AG10803 (cell line): ENCODE measurements at regions not wholly inside any gene's neighbourhood (a gene's known extent, or its start where the extent isn't known, plus 50 kb on each side); places are given as distances from the start of the nearest gene placed in this dataset.

ENCODE experiments used
- DNase-seq: peaks from one replicate; pipeline ENCODE4 v3.0.0; 2010; ENCODE audit warnings: low read depth
- H3K4me3 ChIP-seq: 2 replicates; pipeline ENCODE4 v1.5.1; 2011; ENCODE audit warnings: mild to moderate bottlenecking, low read length, control low read depth
- TF ChIP-seq, protein P1 (sequence below): conservative IDR thresholded peaks from 2 replicates; pipeline ENCODE4 v1.5.1; 2011; ENCODE audit warnings: mild to moderate bottlenecking, low read length, control low read depth, inconsistent platforms

DNA sequence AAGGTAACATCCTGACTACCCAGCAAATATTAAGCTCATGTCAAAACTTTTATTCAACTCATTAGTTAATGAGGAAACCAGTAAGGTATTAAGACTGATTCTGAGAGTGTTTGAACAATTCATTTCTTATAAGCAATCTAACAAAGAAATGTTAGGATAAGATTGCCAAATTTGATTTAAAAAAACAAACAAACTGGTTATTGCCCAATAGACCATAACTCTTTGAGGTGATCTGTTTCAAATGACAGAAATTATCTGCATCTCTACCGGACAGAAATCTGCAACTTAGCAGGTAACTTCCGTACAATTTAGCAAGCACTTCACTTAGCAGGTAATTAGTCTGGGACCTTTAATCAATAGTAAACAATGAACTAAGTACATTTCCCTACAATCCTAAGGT, 82.9 kb upstream of the BARX2 start:
- H3K4me3 ChIP-seq = no peak overlapping the region
- no peak for DNase-seq
- TF ChIP-seq, protein P1, sequence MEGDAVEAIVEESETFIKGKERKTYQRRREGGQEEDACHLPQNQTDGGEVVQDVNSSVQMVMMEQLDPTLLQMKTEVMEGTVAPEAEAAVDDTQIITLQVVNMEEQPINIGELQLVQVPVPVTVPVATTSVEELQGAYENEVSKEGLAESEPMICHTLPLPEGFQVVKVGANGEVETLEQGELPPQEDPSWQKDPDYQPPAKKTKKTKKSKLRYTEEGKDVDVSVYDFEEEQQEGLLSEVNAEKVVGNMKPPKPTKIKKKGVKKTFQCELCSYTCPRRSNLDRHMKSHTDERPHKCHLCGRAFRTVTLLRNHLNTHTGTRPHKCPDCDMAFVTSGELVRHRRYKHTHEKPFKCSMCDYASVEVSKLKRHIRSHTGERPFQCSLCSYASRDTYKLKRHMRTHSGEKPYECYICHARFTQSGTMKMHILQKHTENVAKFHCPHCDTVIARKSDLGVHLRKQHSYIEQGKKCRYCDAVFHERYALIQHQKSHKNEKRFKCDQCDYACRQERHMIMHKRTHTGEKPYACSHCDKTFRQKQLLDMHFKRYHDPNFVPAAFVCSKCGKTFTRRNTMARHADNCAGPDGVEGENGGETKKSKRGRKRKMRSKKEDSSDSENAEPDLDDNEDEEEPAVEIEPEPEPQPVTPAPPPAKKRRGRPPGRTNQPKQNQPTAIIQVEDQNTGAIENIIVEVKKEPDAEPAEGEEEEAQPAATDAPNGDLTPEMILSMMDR = no peak

DNA sequence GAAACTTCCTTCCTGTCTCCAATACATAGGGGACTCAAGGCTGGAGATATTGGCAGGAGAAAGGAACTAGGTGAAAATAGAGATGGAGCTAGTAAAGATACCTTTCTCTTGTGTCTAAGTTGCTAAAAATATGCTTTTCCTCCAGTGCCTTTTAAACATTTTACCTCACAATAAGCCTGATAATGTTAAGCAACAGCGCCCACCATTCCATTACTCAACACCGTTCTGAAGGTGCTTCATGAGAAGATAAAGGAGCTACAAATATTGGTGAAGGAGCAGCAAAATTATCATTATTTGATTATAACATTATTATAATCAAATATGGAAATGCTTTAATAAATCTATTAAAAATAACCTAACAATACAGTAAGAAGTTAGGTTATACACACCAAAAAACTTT, 83.6 kb upstream of the BARX2 start:
- DNase-seq = no peak
- TF ChIP-seq, protein P1 = no peak

DNA sequence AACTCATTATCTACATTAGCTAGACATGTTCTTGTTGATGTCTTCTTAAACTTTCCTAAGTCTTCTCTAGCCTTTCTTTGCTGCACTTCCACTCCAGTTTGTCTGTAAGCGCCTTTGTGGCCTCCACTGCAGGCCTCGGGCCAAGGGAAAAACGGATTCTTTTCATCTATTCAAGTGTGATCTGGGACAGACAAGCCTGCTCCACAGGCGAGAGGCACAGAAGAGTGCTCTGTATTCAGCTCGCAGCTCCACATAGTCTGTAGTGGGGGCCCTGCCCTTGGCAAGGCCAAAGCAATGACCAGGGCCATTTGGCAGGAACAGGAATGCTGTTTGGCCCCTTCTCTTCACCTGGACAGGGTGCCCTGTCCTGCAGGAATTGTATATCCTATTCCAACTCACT, 84.1 kb upstream of the BARX2 start:
- TF ChIP-seq, protein P1 = no peak
- H3K4me3 ChIP-seq = no peak overlapping the region
- no peak for DNase-seq

More for the DNA sequence above, 83.6 kb upstream of the BARX2 start:
- no peak overlapping the region for H3K4me3 ChIP-seq

DNA sequence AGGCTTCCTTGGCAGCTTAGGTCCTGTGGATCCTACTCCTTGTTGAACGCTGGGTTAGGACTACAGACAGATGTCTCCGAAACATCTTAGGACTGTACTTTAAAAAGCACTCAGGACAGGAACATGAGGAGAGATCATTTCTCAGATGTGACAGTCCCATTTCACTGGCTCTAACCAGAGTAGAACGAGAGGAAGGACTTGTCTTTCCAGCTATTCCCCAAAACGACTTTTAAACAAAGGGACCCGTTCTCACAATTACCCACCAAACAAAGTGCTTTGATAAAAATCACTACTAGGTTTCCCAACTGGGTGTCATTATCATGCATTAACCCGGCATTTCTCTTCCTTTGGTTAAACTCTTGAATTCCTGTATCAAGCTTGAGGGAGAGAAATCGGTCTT, 84.7 kb upstream of the BARX2 start:
- TF ChIP-seq, protein P1 = no peak
- DNase-seq = no peak
- H3K4me3 ChIP-seq = no peak overlapping the region

DNA sequence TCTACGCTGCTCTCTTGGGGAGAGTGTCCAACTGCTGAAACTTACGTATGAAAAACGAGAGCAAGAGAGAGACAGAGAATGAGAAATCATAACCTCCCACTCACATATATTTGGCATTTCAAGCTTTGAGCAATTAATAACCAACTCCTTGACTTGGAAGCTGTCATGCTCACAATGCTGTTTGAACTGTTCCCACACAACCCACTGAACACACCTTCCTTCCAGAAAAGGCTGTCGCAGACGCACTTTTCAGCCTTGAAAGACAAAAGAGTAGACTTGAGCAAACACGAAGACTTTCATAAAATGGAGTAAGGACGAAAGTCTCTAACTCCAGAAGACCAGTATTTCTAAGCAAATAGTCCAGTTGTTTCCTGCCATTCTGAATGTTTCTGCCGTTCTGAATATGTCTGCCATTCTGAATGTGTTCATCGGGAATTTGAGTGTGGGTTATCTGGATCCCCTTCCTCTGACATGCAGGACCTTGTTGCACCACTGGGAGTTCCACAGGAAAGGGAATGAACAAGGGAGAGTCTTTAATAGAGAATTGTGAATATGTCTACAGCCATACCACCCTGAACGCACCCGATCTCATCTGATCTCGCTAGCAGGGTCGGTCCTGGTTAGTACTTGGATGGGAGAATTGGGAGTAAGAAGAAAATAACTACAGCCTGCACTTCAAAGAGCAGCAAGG, 86.2 kb upstream of the BARX2 start:
- TF ChIP-seq, protein P1 = no peak
- H3K4me3 ChIP-seq = no peak overlapping the region
- no peak for DNase-seq

DNA sequence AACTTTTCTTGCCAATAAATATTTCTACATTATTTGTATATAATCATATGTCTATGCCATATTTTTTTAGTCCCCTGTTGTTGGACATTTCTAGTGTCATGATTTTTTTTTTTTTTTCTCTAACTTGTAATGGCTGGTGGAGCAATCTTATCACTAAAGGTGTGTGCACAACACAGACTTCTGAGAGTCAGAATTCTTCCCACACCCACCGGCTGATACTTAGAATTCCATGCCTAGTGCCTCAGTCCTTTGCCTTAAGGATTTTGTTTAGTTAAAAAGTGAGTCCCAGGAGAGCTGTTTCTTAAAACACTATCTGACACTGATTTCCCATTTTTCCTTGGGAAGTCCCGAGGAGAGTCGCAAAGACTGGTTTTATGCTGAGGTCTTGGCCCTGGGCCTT, 87.7 kb upstream of the BARX2 start:
- TF ChIP-seq, protein P1 = no peak
- DNase-seq = no peak
- H3K4me3 ChIP-seq = no peak overlapping the region

DNA sequence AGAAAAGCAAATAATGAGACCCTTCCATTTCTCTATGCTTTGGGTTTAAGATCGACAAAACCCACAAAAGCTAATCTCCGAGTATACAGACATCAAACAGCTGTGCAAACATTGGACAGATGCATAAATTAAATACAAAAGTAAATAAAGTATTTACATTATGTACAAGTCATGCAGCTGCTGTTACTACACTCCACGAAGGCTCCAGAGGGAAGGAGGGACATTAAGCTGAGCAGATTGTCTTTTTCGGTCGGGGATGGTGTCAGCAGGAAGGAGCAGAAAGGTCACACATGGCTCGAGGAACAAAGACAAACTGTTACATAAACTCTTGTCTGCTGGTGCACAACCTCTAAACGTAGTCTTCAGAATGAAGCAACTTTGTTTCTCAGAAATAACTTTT, 88.8 kb upstream of the BARX2 start:
- TF ChIP-seq, protein P1 = no peak
- no peak for DNase-seq
- H3K4me3 ChIP-seq = no peak overlapping the region
